ENCODE measurements at regions not wholly inside any gene's neighbourhood (a gene's known extent, or its start where the extent isn't known, plus 50 kb on each side); places are given as distances from the start of the nearest gene placed in this dataset.
"Not testable (repeated sequence)": the region's sequence is repeated elsewhere in the genome, so short reads cannot be mapped to it uniquely, and the experiment has no call there.

DNA sequence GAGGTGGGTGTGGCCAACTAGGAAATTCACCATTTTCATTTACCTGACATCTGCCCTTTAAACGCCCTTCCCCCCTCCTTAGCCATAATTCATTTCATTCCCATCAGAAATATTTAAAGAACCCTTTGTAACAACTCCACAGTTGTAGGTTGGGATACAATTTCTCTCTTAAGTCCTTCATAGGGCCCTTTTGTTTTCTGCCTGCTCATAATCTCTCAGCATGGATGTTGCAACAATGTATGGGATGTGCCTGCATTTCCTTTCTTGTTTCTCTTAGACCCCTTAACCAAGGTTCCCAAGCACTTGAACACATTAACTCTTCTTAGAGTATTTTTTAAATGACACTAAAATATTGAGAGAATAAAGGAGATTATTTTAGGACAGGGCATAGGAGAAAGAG lies 51.7 kb upstream of the MYO10 start:
- no peak for DNase-seq

DNA sequence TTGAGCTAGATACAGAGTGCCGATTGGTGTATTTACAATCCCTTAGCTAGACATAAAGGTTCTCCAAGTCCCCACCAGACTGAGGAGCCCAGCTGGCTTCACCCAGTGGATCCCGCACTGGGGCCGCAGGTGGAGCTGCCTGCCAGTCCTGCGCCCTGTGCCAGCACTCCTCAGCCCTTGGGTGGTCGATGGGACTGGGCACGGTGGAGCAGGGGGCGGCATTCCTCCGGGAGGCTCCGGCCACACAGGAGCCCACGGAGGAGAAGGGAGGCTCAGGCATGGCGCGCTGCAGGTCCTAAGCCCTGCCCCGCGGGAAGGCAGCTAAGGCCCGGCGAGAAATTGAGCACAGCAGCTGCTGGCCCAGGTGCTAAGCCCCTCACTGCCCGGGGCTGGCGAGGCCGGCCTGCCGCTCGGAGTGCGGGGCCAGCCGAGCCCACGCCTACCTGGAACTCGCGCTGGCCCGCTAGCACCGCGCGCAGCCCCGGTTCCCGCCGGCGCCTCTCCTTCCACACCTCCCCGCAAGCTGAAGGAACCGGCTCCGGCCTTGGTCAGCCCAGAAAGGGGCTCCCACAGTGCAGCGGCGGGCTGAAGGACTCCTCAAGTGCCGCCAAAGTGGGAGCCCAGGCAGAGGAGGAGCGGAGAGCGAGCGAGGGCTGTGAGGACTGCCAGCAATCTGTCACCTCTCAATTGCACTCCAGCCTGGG lies 54.9 kb upstream of the MYO10 start:
- DNase-seq = not testable (repeated sequence)

- DNase-seq = no peak
These were observed 55.9 kb upstream of the MYO10 start for GRCh38 chr5:16992006-16992405.

- DNase-seq = no peak
These were observed 56.4 kb upstream of the MYO10 start for GRCh38 chr5:16992444-16992843.

GRCh38 chr5:16994565-16994964 lies 58.5 kb upstream of the MYO10 start:
- DNase-seq = no peak

DNA sequence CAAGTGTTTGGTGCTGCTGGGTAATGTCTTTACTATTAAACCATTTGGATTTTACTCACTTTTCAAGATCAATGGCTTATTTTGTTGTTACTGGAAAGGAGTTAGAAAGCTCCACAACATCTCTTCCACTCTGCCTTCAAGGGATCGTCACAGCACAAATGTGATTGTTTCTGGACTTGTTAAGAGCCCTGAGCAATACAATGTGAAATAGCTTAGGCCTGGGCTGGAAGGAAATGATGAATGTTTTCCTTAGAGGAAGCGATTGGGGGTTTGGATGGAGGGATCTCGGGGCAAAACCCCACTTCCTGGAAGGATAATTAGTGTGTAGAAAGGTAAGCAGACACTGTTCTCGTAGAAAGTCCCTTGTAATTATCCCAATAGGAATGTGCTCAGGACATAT lies 59.3 kb upstream of the MYO10 start:
- DNase-seq = no peak

GRCh38 chr5:17000291-17000939 lies 64.3 kb upstream of the MYO10 start:
- DNase-seq = no peak

GRCh38 chr5:17001428-17001827 lies 65.3 kb upstream of the MYO10 start:
- no peak for DNase-seq

- DNase-seq = no peak
These were observed 68.5 kb upstream of the MYO10 start for GRCh38 chr5:17004441-17005106.

- DNase-seq = no peak
These were observed 69.2 kb upstream of the MYO10 start for GRCh38 chr5:17005107-17005828.

GRCh38 chr5:17012289-17012688 lies 76.2 kb upstream of the MYO10 start:
- no peak for DNase-seq

GRCh38 chr5:17014686-17015085 lies 78.6 kb upstream of the MYO10 start:
- DNase-seq = no peak

DNA sequence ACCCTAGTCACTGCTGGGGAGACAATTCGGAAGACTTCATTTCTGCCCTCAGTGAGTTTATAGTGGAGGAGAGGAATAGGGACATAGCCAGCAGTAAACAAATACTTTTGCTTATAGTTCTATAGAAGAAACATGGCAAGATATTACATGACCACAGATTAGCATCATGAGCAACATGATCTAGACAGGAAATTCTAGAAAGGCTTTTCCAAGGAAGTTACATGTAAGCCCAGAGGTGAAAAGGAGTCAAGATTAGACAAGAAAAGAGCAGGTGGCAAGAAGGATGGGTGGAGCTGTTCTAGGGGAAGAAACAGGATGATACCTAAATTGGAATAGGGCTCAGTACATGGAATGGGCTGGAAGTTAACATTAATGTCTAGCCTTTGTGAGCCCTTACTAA lies 82.8 kb upstream of the MYO10 start:
- DNase-seq = no peak

GRCh38 chr5:17019324-17019723 lies 83.2 kb upstream of the MYO10 start:
- no peak for DNase-seq

GRCh38 chr5:17020678-17021601 lies 84.9 kb upstream of the MYO10 start:
- DNase-seq = no peak

- no peak for DNase-seq
These were observed 85.5 kb upstream of the MYO10 start for GRCh38 chr5:17021602-17021932.

GRCh38 chr5:17022296-17022695 lies 86.2 kb upstream of the MYO10 start:
- DNase-seq = no peak

- no peak for DNase-seq
These were observed 88.6 kb upstream of the MYO10 start for GRCh38 chr5:17024686-17025180.

DNA sequence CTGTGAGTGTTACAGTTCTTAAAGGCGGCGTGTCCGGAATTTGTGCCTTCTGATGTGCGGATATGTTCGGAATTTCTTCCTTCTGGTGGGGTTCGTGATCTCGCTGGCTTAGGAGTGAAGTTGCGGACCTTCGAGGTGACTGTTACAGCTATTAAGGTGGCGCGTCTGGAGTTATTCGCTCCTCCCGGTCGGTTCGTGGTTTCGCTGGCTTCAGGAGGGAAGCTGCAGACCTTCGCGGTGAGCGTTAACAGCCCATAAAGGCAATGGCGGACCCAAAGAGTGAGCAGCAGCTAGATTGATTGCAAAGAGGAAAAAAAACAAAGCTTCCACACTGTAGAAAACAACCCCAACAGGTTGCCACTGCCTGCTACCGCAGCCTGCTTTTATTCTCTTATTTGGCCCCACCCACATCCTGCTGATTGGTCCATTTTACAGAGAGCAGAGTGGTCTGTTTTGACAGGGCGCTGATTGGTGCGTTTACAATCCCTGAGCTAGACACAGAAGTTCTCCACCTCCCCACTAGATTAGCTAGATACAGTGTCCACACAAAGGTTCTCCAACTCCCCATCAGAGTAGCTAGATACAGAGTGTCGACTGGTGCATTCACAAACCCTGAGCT lies 95.7 kb upstream of the MYO10 start:
- not testable (repeated sequence) for DNase-seq

GRCh38 chr5:17032314-17032985 lies 96.4 kb upstream of the MYO10 start:
- DNase-seq = not testable (repeated sequence)

DNA sequence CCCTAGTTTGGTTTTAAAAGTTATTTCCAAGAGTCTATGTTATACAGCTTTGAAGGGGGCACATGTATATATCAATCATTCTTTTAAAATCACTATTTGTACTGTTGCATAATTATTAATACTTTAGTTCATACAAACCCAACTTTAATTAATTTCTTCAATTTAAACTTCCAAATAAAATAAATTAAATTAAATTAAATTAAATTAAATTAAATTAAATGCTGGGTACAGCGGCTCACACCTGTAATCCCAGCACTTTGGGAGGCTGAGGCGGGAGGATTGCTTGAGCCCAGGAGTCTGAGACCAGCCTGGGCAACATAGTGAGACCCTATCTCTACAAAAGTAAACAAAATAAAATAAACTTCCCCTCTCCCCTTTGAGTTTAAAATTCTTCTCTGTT lies 98.9 kb upstream of the MYO10 start:
- not testable (repeated sequence) for DNase-seq
